ENCODE measurements at regions not wholly inside any gene's neighbourhood (a gene's known extent, or its start where the extent isn't known, plus 50 kb on each side); places are given as distances from the start of the nearest gene placed in this dataset.

- no peaks in the 10 kb centered on the region for H3K9me2 ChIP-seq (replicated peaks; ENCODE audit: low read depth, low read length)
- H3K9ac ChIP-seq (ENCODE audit: low read depth, low read length, poor library complexity, severe bottlenecking) = no peak overlapping the region
- H2AFZ ChIP-seq (ENCODE audit: low read length) = no peak overlapping the region
- no peaks in the 10 kb centered on the region for H3K36me3 ChIP-seq (ENCODE audit: insufficient read depth, low read length)
- no peaks in the 10 kb centered on the region for H3K9me3 ChIP-seq (ENCODE audit: insufficient read depth, low read depth, low read length)
- no peak overlapping the region for H3K4me3 ChIP-seq (ENCODE audit: low read length, poor library complexity, severe bottlenecking)
- H3K27me3 ChIP-seq (ENCODE audit: insufficient read depth, low read length, poor library complexity, severe bottlenecking) = no peaks in the 10 kb centered on the region
- no peaks in the 10 kb centered on the region for H4K20me1 ChIP-seq (ENCODE audit: insufficient read depth, low read length, poor library complexity, severe bottlenecking)
- H3K4me2 ChIP-seq (ENCODE audit: low read depth, low read length, poor library complexity, severe bottlenecking) = no peak overlapping the region
- H3K79me2 ChIP-seq (ENCODE audit: insufficient read depth, low read length) = no peaks in the 10 kb centered on the region
- H3F3A ChIP-seq (ENCODE audit: low read depth) = no peaks in the 10 kb centered on the region
- no peak for TF ChIP-seq EZH2phosphoT487 (IDR thresholded peaks at IDR 0.05; ENCODE audit: borderline replicate concordance)
- no peak for TF ChIP-seq CTCF (conservative IDR thresholded peaks at IDR 0.05; ENCODE audit: low read length)
- no peaks in the 10 kb centered on the region for H3K4me1 ChIP-seq (ENCODE audit: insufficient read depth, low read length, poor library complexity, severe bottlenecking)
Measured at GRCh38 chr4:128483041-128483440, 195.4 kb upstream of the PGRMC2 start.

- TF ChIP-seq CTCF (conservative IDR thresholded peaks at IDR 0.05; ENCODE audit: low read length) = no peak
- no peak for TF ChIP-seq EZH2phosphoT487 (IDR thresholded peaks at IDR 0.05; ENCODE audit: borderline replicate concordance)
- Histone ChIP-seq H3K4me3 (ENCODE audit: low read length, poor library complexity, severe bottlenecking) (no peak overlapping the region), H3K9ac (ENCODE audit: low read depth, low read length, poor library complexity, severe bottlenecking) (no peak overlapping the region), H3K9me2 (replicated peaks; ENCODE audit: low read depth, low read length) (no peaks in the 10 kb centered on the region), H3K27me3 (ENCODE audit: insufficient read depth, low read length, poor library complexity, severe bottlenecking) (no peaks in the 10 kb centered on the region), H3K36me3 (ENCODE audit: insufficient read depth, low read length) (no peaks in the 10 kb centered on the region), H3K4me1 (ENCODE audit: insufficient read depth, low read length, poor library complexity, severe bottlenecking) (peaks cover 4% of the 10 kb centered on the region), H4K20me1 (ENCODE audit: insufficient read depth, low read length, poor library complexity, severe bottlenecking) (no peaks in the 10 kb centered on the region), H3K79me2 (ENCODE audit: insufficient read depth, low read length) (no peaks in the 10 kb centered on the region), H2AFZ (ENCODE audit: low read length) (no peak overlapping the region), H3F3A (ENCODE audit: low read depth) (no peaks in the 10 kb centered on the region), H3K4me2 (ENCODE audit: low read depth, low read length, poor library complexity, severe bottlenecking) (no peak overlapping the region), H3K9me3 (ENCODE audit: insufficient read depth, low read depth, low read length) (no peaks in the 10 kb centered on the region)
Measured at GRCh38 chr4:128481752-128482480, 194.3 kb upstream of the PGRMC2 start.

- peaks cover 4% of the 10 kb centered on the region for H3K4me1 ChIP-seq (ENCODE audit: insufficient read depth, low read length, poor library complexity, severe bottlenecking)
- TF ChIP-seq EZH2phosphoT487 (IDR thresholded peaks at IDR 0.05; ENCODE audit: borderline replicate concordance) (no peak), CTCF (conservative IDR thresholded peaks at IDR 0.05; ENCODE audit: low read length) (no peak)
- no peaks in the 10 kb centered on the region for H3F3A ChIP-seq (ENCODE audit: low read depth)
- H3K36me3 ChIP-seq (ENCODE audit: insufficient read depth, low read length) = no peaks in the 10 kb centered on the region
- no peaks in the 10 kb centered on the region for H3K27me3 ChIP-seq (ENCODE audit: insufficient read depth, low read length, poor library complexity, severe bottlenecking)
- no peak overlapping the region for H2AFZ ChIP-seq (ENCODE audit: low read length)
- H3K9me2 ChIP-seq (replicated peaks; ENCODE audit: low read depth, low read length) = no peaks in the 10 kb centered on the region
- H3K4me3 ChIP-seq (ENCODE audit: low read length, poor library complexity, severe bottlenecking) = no peak overlapping the region
- no peak overlapping the region for H3K9ac ChIP-seq (ENCODE audit: low read depth, low read length, poor library complexity, severe bottlenecking)
- no peaks in the 10 kb centered on the region for H3K9me3 ChIP-seq (ENCODE audit: insufficient read depth, low read depth, low read length)
- H3K79me2 ChIP-seq (ENCODE audit: insufficient read depth, low read length) = no peaks in the 10 kb centered on the region
- H4K20me1 ChIP-seq (ENCODE audit: insufficient read depth, low read length, poor library complexity, severe bottlenecking) = no peaks in the 10 kb centered on the region
- no peak overlapping the region for H3K4me2 ChIP-seq (ENCODE audit: low read depth, low read length, poor library complexity, severe bottlenecking)
Measured at GRCh38 chr4:128480945-128481344, 193.3 kb upstream of the PGRMC2 start.
